Activated naive CD4-positive, alpha-beta T cell treated with anti-CD3 and anti-CD28 coated beads, Interleukin-2, amount 50 U/mL, for 72 hours (primary cell): ENCODE measurements at regions not wholly inside any gene's neighbourhood (a gene's known extent, or its start where the extent isn't known, plus 50 kb on each side); places are given as distances from the start of the nearest gene placed in this dataset.
"Not testable (repeated sequence)": the region's sequence is repeated elsewhere in the genome, so short reads cannot be mapped to it uniquely, and the experiment has no call there.

Experiments used
- ATAC-seq, 2 donors: fragments of 150-1000 bp; cut with Tn5 transposase; 2 replicates each; pipeline ENCODE4 v1.10.0; 2021; ENCODE audit warnings: mild to moderate bottlenecking in 2 of 2, moderate library complexity in 2 of 2
- DNase-seq, 2 donors: peaks; one replicate each; pipeline ENCODE4 v3.0.0; 2021 to 2022; ENCODE audit warnings: low spot score in 2 of 2
- H3K27ac Mint-ChIP-seq, 2 donors: one replicate each; pipeline ENCODE4 v1.8.0; 2022; ENCODE audit warnings: mild to moderate bottlenecking in 2 of 2, mixed read lengths in 2 of 2
- H3K36me3 Mint-ChIP-seq, 2 donors: one replicate each; pipeline ENCODE4 v1.8.0; 2022; ENCODE audit warnings: mixed read lengths in 2 of 2
- H3K9me3 Mint-ChIP-seq, 2 donors: one replicate each; pipeline ENCODE4 v1.8.0; 2022; ENCODE audit warnings: mixed read lengths in 2 of 2

DNA sequence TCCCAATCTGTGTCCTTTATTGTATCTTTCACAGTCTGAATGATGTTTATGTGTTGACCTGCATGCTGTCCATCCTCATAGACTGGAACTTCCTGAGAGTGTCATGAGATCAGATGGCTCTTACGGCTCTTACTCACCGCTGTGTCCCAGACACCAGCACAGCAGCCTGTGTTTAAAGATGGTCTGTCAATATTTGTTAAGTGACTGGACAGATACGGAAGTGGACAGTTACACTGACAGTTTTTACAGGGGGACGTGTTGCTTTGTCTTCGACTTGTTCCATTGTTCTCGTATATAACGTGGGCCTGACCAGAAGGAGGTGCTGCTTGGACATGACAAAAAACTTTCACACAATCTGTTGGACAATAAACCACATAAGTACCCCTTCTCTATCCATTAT, 342.6 kb downstream of the PREX1 start:
- H3K36me3 Mint-ChIP-seq, DNase-seq, H3K9me3 Mint-ChIP-seq, ATAC-seq: not testable (repeated sequence)
- H3K27ac Mint-ChIP-seq: peak overlapping the region in 1 of 2 donors; percentile 29

DNA sequence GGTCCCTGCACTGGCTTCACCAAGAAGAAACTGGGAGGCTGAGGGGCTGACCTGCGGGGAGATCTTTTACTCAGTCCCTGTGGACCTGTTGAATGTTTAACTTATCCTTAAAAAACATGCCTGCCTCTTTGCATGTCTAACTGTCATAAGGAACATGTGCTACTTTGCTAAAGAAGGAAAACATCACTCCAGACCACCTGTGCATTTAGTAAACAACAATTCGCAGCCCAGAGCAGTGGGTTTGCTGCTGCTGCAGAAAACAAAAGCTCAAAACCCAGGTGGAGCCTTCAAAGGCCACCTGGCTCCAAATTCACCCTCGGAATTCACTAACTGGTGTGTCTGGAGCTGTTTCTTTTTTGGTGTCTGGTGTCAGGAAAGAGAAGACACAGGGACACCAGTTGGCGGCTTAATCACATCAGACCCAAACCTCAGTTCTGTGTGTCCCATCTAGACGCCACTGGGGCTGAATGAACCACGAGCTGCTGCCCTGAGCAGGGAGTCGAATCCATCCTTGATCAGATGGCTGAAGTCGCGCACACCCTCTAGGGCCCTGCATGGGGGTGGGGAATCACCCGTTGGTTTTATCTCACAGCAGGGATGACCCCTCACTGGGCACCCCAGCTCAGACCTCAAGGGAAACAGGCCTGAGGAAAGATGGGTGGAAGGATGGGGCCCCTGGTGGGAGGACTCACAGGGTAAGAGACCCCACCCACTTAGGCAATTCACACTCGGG, 344.3 kb downstream of the PREX1 start:
- DNase-seq: no peak
- Mint-ChIP-seq H3K36me3 (no peaks in the 10 kb centered on the region), H3K27ac (no peak overlapping the region), H3K9me3 (no peaks in the 10 kb centered on the region)
- ATAC-seq: no peak

DNA sequence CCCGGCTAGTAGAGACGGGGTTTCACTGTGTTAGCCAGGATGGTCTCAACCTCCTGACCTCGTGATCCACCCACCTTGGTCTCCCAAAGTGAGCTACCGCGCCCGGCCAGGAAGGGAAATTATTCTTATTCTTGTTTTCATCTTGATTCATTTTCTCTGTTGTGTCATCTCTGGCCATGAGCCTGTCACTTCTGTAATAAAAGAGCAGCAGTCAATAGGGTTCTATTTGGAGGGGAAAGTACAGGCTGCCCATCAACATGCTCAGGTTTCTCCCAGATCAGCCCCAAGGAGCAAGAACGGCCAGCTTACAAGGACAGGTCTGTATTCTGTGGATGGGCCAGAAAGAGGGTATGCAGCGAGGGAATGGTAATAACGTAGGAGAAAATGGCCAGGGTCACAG, 345.0 kb downstream of the PREX1 start:
- Mint-ChIP-seq H3K36me3 (no peaks in the 10 kb centered on the region), H3K9me3 (no peaks in the 10 kb centered on the region), H3K27ac (no peak overlapping the region)
- DNase-seq (no peak), ATAC-seq (no peak)

DNA sequence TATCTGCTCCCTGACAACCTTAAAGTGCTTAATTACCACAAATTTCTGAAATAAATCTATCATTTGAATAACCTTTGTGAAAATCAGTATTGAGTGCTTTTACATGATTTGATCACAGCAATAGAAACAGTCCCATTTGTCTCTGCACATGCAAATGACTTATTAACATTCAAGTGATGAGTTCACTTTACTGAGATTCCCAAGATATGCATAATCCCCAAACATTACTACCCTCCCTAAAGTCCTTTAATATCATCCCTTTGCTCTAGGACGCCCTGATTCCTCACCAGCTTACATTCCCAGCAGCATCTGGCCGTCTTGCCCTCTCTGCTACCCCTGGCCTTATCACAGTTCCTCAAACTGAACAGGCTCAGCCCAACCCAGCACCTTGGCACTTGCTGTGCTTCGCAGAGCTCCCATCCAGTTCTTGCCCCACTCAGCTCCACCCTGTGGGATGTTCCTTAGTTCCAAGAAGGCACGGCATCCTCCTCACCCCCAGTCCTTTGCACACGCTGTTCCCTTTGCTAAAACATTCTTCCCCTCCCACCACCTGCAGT, 347.5 kb downstream of the PREX1 start:
- no peaks in the 10 kb centered on the region for H3K36me3 Mint-ChIP-seq
- DNase-seq (no peak), ATAC-seq (no peak)
- no peak overlapping the region for H3K27ac Mint-ChIP-seq
- H3K9me3 Mint-ChIP-seq: no peaks in the 10 kb centered on the region

DNA sequence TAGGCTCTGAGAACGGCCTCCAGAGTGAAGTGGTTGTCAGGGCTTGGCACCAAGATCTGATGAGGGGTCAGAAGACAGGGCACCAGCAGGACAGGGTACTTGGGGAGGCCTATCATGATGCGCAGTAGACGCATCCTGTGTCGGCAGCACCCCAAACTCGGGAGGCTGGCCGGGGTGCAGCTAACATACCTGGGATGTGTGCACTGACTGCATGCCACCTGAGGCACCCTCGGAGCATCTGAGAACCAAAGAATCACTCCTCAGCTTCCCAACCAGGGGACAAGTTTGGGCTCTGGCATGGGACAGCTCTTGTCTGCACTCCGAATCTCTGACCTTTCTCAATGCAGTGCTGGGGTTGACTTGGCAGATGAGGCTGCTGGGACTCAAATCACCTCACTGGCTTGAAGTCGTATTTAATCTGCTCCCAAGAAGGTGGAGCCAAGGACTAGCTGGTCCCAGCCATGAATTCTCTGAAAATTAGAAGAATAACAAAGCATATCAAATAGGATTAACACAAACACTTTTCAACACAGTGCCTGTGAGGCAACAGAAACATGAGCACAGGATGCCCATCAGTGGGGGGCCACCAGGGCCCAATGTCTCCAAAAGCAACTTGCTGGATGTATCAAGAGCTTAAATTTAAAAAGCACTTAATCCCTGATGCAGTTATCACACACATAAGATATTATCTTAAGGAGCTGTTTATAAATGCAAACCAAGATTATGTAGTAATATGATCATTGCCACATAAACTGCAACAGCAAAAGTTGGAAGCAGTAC, 348.8 kb downstream of the PREX1 start:
- DNase-seq (no peak), ATAC-seq (no peak)
- H3K27ac Mint-ChIP-seq: no peak overlapping the region
- no peaks in the 10 kb centered on the region for H3K9me3 Mint-ChIP-seq
- no peaks in the 10 kb centered on the region for H3K36me3 Mint-ChIP-seq

DNA sequence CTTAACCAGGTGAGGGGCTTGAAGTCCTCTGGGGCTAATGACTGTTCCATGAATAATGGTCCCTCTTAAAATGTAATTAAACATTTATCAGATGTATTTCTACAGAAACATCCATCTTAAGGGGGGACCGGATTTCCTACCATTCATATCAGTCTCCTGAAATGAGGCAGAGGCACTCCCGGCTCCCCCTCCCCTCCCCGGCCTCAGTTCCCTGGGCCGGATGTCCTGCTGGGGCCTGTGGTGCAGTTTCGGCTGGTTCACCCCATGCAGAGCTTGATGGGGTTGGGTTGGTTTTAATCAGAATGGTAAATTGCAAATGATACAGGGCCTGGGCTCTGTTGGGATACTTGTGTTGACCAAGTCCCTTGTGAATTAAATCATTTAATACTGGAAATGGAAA, 349.4 kb downstream of the PREX1 start:
- no peak overlapping the region for H3K27ac Mint-ChIP-seq
- ATAC-seq (no peak), DNase-seq (no peak)
- H3K36me3 Mint-ChIP-seq: no peaks in the 10 kb centered on the region
- H3K9me3 Mint-ChIP-seq: no peaks in the 10 kb centered on the region

DNA sequence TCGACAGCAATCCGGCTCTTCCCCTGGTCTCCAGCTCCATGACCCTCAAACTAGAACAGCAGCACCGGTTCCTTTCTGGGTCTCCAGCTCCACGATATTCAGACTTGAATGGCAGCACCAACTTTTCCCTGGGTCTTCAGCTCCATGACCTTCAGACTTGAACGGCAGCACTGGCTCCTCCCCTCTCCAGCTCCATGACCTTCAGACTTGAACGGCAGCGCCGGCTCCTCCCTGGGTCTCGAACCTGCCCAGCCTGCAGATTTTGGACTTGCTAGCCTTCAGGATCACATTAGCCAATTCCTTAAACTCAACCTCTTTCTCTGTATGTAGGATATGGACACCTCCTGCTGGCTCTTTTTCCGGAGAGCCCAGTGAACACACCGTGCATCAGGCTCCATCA, 350.9 kb downstream of the PREX1 start:
- Mint-ChIP-seq H3K9me3 (no peaks in the 10 kb centered on the region), H3K36me3 (no peaks in the 10 kb centered on the region), H3K27ac (no peak overlapping the region)
- ATAC-seq (no peak), DNase-seq (no peak)

DNA sequence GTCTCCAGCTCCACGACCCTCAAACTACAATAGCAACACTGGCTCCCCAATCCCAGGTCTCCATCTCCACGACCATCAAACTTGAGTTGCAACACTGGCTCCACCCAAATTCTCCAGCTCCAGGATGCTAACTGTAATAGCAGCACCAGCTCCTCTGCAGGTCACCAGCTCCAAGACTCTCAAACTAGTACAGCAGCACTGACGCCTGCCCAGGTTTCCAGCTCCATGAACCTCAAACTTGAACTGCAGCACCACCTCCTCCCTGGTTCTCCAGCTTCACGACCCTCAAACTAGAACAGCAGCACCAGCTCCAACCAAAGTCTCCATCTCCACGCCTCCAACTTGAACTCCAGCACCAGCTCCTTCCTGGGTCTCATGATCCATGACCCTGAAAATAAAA, 353.8 kb downstream of the PREX1 start:
- Mint-ChIP-seq H3K9me3 (no peaks in the 10 kb centered on the region), H3K36me3 (no peaks in the 10 kb centered on the region), H3K27ac (no peak overlapping the region)
- ATAC-seq: no peak
- no peak for DNase-seq

DNA sequence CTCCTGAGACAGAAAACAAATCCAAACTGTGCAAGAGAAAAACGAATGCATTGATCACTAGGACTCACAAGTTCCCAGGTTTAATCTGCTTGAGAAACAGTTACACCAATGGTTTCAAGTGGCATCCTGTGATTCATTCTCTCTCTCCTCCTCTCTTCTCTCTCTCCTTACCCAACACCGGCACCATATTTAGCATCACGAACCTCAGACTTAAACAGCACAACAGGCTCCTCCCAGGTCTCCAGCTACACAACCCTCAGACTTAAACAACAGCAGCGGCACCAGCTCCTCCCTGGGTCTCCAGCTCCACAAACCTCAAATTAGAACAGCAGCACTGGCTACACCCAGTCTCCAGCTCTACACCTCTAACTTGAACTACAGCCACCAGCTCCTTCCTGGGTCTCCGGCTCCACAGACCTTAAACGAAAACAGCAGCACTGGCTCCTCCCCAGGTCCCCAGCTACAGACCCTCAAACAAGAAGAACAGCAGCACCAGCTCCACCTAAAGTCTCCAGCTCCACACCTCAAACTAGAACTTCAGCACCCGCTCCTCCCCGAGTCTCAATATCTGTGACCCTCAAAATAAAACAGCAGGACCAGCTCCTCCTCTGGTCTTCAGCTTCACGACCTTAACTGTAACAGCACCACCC, 355.9 kb downstream of the PREX1 start:
- H3K27ac Mint-ChIP-seq: no peak overlapping the region
- ATAC-seq (no peak), DNase-seq (no peak)
- H3K36me3 Mint-ChIP-seq: no peaks in the 10 kb centered on the region
- H3K9me3 Mint-ChIP-seq: no peaks in the 10 kb centered on the region

DNA sequence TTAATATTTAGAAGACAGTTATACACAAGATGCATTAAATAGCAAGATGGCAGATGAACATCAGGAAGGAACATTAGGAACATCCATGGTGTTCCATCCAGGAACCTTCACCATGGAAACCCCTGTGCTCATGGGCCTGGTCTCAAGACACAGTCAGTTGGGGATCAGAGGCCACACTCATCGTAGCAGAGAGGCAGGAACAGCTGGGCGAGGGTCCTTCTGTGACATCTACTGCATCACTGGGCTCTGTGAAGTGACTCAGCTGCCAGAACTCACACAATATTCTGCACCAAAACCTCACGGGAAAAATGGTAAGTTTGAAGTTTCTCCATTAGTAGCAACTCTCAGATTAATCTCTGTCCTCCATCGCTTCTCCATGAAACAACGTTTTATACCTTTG, 356.6 kb downstream of the PREX1 start:
- Mint-ChIP-seq H3K36me3 (no peaks in the 10 kb centered on the region), H3K9me3 (no peaks in the 10 kb centered on the region), H3K27ac (no peak overlapping the region)
- ATAC-seq (no peak), DNase-seq (no peak)

DNA sequence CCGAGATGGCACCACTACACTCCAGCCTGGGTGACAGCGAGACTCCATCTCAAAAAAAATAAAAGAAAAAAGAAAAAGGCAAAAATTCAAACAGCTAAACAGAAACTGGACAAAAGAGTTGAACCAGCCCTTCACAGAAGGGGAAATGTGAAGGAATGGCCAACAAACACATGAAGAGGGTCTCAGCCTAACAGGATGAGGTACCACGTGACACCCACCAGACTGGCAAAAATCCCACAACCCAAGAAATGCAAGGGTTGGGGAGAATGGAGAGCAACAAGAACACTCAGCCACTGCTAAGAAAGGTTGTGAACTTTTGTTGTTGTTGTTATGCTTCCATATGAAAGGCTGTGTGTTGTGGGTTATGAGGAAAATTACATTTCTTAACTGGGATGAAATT, 357.7 kb downstream of the PREX1 start:
- Mint-ChIP-seq H3K27ac (no peak overlapping the region), H3K9me3 (no peaks in the 10 kb centered on the region), H3K36me3 (no peaks in the 10 kb centered on the region)
- no peak for ATAC-seq
- DNase-seq: no peak

DNA sequence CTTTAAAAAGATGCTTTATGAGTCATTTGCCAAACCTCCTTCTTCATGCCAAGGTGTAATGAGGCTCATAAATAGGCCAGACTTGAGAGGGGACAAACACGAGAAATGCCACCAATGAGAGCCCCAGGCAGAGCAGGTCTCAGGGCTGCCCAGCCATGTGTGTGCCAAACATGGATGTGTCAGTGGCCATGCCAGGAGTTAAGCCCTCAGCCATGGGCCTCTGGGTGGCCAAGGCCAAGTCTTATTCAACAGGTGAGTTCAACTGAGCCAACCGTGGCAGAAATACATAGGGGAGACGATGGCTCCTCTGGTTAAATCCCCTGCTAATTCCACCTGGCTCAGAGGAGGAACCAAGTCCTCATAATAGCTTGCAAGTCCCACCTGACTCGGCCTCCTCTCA, 358.8 kb downstream of the PREX1 start:
- no peak for DNase-seq
- H3K36me3 Mint-ChIP-seq: no peaks in the 10 kb centered on the region
- no peak for ATAC-seq
- H3K9me3 Mint-ChIP-seq: no peaks in the 10 kb centered on the region
- no peak overlapping the region for H3K27ac Mint-ChIP-seq

DNA sequence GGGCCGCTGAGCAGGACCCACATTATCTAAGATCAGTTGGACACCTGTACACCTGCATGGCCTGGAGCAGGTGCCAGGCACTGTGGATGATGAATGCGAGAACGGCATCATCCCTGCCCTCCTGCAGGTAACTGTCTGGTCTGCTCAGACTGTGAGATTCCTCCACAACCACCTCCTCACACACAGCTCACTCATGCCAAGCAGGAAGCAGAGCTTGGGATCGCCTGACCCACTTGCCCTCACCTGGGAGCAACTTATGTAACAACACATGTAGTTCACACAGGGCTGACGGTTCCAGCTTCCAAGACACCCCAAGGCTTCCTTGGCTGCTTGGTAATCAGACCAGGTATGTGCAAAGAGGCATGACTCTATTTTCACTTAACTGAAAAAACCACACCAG, 359.2 kb downstream of the PREX1 start:
- Mint-ChIP-seq H3K27ac (no peak overlapping the region), H3K36me3 (no peaks in the 10 kb centered on the region), H3K9me3 (no peaks in the 10 kb centered on the region)
- no peak for DNase-seq
- ATAC-seq: no peak

DNA sequence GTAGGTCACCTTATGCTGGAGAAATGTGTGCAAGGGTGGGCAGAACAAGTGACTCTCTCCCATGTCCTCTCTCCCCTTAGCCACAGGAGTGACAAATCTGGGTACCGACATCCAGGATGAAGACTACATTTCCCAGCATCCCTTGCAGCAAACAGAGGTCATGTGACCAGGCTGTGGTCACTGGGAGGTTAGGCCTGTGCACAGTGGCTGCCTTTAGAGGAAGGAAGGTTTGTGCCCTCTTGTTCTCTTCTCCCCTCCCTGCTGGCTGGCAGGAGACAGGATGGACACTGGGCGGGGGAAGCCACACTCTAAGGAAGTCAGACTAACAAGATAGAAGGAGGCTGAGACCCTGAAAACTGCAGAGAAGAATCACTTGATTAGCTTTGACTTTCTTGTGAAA, 360.2 kb downstream of the PREX1 start:
- peak overlapping the region in 1 of 2 donors; percentile 65 for H3K27ac Mint-ChIP-seq
- ATAC-seq: peak; percentile 48 to 73
- H3K9me3 Mint-ChIP-seq: no peaks in the 10 kb centered on the region
- H3K36me3 Mint-ChIP-seq: no peaks in the 10 kb centered on the region
- DNase-seq: peak in 1 of 2 donors; percentile 14

DNA sequence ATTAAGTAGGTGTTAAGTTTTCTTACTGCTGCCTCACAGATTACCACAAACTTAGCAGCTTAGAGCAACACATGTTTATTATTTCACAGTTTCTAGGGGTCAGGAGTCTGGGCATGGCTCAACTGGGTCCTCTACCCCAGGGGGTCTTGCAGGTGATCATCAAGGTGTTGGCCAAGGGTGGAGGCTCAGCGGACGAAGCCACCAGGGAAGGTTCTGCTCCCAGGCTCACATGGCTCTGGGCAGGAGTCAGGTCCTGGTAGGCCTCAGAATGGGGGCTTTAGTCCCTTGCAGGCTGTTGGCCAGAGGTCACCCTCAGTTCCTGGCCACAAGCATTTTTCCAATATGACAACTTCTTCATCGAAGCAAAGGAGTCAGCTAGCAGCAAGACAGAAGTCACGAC, 362.5 kb downstream of the PREX1 start:
- H3K27ac Mint-ChIP-seq: no peak overlapping the region
- H3K36me3 Mint-ChIP-seq: no peaks in the 10 kb centered on the region

DNA sequence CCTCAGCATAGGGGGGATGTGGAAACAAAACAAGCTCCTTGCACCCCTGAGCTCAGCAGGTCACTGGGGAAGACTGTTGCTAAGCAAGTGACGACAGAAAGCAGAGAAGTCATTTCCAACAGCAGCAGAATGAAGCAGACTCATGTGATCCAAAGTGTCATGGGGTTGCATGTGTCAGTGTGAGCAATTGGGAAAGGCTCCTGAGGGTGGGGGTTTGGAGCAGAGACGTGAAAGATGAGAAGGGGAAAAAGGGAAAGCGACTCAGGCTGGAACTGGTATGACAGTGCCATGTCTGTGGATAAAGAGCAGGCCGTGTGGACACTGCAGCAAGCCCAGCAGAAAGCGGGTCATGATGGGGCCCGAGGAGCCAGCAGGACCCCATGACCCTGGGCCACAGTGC, 363.9 kb downstream of the PREX1 start:
- ATAC-seq: no peak
- no peak for DNase-seq
- Mint-ChIP-seq H3K9me3 (no peaks in the 10 kb centered on the region), H3K27ac (no peak overlapping the region), H3K36me3 (no peaks in the 10 kb centered on the region)

More for the DNA sequence above, 362.5 kb downstream of the PREX1 start:
- DNase-seq: no peak
- no peaks in the 10 kb centered on the region for H3K9me3 Mint-ChIP-seq
- ATAC-seq: no peak

DNA sequence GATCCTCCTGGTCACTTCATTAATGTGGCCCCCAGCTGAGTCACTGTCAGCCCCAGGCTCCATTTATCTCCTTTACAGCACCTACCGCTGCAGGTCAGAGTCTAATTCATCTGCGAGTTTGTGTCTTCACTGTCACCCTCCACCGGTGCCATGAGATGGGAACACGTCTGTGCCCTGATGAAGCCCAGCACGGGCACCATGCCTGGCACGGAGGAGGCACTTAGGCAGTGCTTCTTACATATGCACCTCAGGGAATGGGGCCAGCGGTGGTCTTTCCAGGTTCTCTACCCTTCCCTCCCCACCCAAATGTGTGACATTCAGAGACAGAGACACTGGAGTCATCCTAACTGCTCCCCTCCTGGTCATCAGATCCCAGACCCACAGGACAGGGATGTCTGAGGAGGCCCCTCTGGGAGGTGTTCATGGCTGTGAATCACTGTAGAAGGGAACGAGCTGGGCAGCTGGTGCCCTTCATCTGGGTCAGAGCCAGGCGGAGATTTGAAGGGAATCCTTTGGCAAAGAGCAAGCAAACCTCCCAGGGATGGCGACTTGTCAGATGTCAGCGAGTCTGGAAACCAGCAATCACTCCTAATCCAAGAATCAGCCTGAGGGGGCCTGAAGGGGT, 364.6 kb downstream of the PREX1 start:
- no peaks in the 10 kb centered on the region for H3K9me3 Mint-ChIP-seq
- DNase-seq (no peak), ATAC-seq (no peak)
- no peak overlapping the region for H3K27ac Mint-ChIP-seq
- H3K36me3 Mint-ChIP-seq: no peaks in the 10 kb centered on the region
